ENCODE measurements at regions not wholly inside any gene's neighbourhood (a gene's known extent, or its start where the extent isn't known, plus 50 kb on each side); places are given as distances from the start of the nearest gene placed in this dataset.

DNA sequence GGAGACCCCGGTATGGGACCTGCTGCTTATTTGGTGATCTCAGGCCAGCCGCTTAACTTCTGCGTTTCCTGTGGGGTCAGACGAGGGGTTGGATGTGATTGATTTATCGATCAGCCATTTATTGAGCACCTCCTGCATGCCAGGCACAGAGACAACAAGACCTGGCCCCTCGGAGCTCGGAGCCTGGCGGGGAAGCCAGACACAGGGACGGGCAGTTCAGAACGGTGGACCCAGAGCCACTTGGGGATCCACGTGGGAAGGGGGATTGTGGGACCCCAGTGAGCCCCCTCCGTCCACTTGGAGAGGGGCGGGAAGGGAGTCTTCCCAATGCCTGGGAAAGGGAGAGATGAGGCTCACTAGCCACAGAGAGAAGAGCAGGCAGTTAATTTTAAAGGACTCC, 84.7 kb upstream of the CIBAR2 start:
- no peak for DNase-seq
- Mint-ChIP-seq H3K4me1 (no peaks in the 10 kb centered on the region), H3K4me3 (no peak overlapping the region), H3K9me3 (no peaks in the 10 kb centered on the region), H3K27me3 (ENCODE audit: low read depth in 3 of 3) (peaks cover 4 to 11% (median 6%) of the 10 kb centered on the region in 3 donors), H3K36me3 (no peaks in the 10 kb centered on the region), H3K27ac (no peak overlapping the region)
- no peaks in the 10 kb centered on the region for H3K4me1 ChIP-seq (ENCODE audit: control insufficient read depth in 1 of 2, insufficient read depth in 2 of 2, low read length in 2 of 2)
- H3K36me3 ChIP-seq (replicated peaks in 1 of 2; ENCODE audit: control insufficient read depth in 1 of 2, insufficient read depth in 2 of 2, low read length in 2 of 2) = no peaks in the 10 kb centered on the region
- no peak overlapping the region for H2AFZ ChIP-seq (ENCODE audit: insufficient read depth, low read depth, low read length, poor library complexity, severe bottlenecking)
- H3K4me3 ChIP-seq (replicated peaks in 1 of 3; ENCODE audit: low read depth in 2 of 3, low read length in 3 of 3) = no peak overlapping the region
- no peak overlapping the region for H3K9ac ChIP-seq (ENCODE audit: insufficient read depth, low read length, poor library complexity, severe bottlenecking)
- TF ChIP-seq, protein P1, sequence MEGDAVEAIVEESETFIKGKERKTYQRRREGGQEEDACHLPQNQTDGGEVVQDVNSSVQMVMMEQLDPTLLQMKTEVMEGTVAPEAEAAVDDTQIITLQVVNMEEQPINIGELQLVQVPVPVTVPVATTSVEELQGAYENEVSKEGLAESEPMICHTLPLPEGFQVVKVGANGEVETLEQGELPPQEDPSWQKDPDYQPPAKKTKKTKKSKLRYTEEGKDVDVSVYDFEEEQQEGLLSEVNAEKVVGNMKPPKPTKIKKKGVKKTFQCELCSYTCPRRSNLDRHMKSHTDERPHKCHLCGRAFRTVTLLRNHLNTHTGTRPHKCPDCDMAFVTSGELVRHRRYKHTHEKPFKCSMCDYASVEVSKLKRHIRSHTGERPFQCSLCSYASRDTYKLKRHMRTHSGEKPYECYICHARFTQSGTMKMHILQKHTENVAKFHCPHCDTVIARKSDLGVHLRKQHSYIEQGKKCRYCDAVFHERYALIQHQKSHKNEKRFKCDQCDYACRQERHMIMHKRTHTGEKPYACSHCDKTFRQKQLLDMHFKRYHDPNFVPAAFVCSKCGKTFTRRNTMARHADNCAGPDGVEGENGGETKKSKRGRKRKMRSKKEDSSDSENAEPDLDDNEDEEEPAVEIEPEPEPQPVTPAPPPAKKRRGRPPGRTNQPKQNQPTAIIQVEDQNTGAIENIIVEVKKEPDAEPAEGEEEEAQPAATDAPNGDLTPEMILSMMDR (IDR thresholded peaks at IDR 0.05) = no peak
- H3K27me3 ChIP-seq (ENCODE audit: control insufficient read depth in 2 of 2, insufficient read depth in 2 of 2, low read length in 2 of 2) = no peaks in the 10 kb centered on the region
- no peaks in the 10 kb centered on the region for H3K79me2 ChIP-seq (ENCODE audit: insufficient read depth, low read length)
- intact Hi-C loops (cut with micrococcal nuclease) = no loop called here
- H4K20me1 ChIP-seq (ENCODE audit: insufficient read depth, low read length) = no peaks in the 10 kb centered on the region
- no peak overlapping the region for H3K27ac ChIP-seq (ENCODE audit: low read depth in 1 of 2, low read length in 2 of 2)
- WGBS (ENCODE audit: insufficient coverage) = over 99% methylated on average over 11 of the region's 13 CpGs
- no peaks in the 10 kb centered on the region for H3K9me3 ChIP-seq (replicated peaks in 1 of 2; ENCODE audit: control insufficient read depth in 1 of 2, insufficient read depth in 1 of 2, low read length in 2 of 2)
- H3K4me2 ChIP-seq (replicated peaks; ENCODE audit: extremely low read depth, low read length, poor library complexity, severe bottlenecking) = no peak overlapping the region

DNA sequence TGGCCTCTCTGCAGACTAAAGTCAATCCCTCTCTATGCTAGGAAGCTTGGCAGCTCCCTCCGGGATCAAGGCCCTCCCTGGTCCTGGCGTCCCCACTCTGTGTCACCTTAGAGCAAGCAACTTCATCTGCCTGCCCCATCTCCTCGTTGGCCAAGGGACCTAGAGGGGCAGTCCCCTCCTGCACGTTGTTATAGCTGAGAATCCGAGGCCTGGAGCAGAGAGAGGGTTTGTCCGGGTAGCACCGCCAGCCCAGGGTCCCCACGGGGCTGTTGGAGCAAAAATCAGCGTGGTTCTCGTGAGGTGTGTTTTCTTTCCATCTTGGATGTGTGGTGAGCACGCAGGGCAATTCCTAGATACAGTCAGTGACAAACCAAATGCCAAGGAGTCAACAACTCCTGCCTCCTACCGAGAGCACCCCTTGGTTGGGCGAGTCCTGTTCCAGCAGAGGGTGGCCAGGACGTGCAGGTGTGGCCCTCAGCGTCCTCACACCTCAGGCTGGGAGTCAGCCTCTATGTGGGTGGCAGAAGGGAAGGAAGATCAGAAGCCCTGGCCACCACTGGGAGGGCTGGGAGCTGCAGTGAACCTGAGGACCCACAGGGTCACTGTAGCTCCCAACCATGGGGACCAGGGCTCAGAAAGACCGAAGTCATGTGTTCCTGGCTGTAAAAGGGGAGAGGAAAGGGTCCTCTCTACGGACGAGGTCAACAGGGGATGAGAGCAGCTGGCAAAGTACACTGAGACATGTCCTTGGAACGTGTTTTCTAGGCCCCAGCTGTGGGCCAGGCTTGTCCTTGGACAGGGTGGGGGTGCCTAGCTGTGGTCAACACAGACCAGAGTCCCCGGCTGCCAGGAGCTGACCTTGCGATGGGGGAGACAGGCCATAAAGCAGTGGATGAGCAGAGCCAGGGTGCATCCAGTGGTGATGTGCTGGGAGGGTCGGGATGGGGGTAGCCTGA, 85.6 kb upstream of the CIBAR2 start:
- Histone ChIP-seq H3K27ac (ENCODE audit: low read depth in 1 of 2, low read length in 2 of 2) (no peak overlapping the region), H3K4me3 (replicated peaks in 1 of 3; ENCODE audit: low read depth in 2 of 3, low read length in 3 of 3) (no peak overlapping the region), H4K20me1 (ENCODE audit: insufficient read depth, low read length) (no peaks in the 10 kb centered on the region), H3K4me2 (replicated peaks; ENCODE audit: extremely low read depth, low read length, poor library complexity, severe bottlenecking) (no peak overlapping the region), H3K9ac (ENCODE audit: insufficient read depth, low read length, poor library complexity, severe bottlenecking) (no peak overlapping the region), H2AFZ (ENCODE audit: insufficient read depth, low read depth, low read length, poor library complexity, severe bottlenecking) (no peak overlapping the region), H3K79me2 (ENCODE audit: insufficient read depth, low read length) (no peaks in the 10 kb centered on the region), H3K36me3 (replicated peaks in 1 of 2; ENCODE audit: control insufficient read depth in 1 of 2, insufficient read depth in 2 of 2, low read length in 2 of 2) (no peaks in the 10 kb centered on the region), H3K9me3 (replicated peaks in 1 of 2; ENCODE audit: control insufficient read depth in 1 of 2, insufficient read depth in 1 of 2, low read length in 2 of 2) (no peaks in the 10 kb centered on the region), H3K4me1 (ENCODE audit: control insufficient read depth in 1 of 2, insufficient read depth in 2 of 2, low read length in 2 of 2) (no peaks in the 10 kb centered on the region), H3K27me3 (ENCODE audit: control insufficient read depth in 2 of 2, insufficient read depth in 2 of 2, low read length in 2 of 2) (no peaks in the 10 kb centered on the region)
- Mint-ChIP-seq H3K9me3 (no peaks in the 10 kb centered on the region), H3K4me1 (no peaks in the 10 kb centered on the region), H3K27ac (no peak overlapping the region), H3K36me3 (no peaks in the 10 kb centered on the region), H3K4me3 (no peak overlapping the region), H3K27me3 (ENCODE audit: low read depth in 3 of 3) (peaks cover 4 to 9% (median 4%) of the 10 kb centered on the region in 3 donors)
- 96% methylated on average over 20 of the region's 22 CpGs for WGBS (ENCODE audit: insufficient coverage)
- TF ChIP-seq, protein P1 (IDR thresholded peaks at IDR 0.05) = no peak
- intact Hi-C loops (cut with micrococcal nuclease) = no loop called here
- no peak for DNase-seq

Data from CD14-positive monocyte (primary cell).